Kidney (tissue), 13 donors: ENCODE measurements at regions not wholly inside any gene's neighbourhood (a gene's known extent, or its start where the extent isn't known, plus 50 kb on each side); places are given as distances from the start of the nearest gene placed in this dataset.

Experiments used
- DNase-seq, 5 donors: peaks; one replicate each; pipeline ENCODE4 v3.0.0-alpha.2; 2013 to 2020
- FAIRE-seq: peaks from 2 replicates; lab custom pipeline; 2012; peaks lifted over from hg19 to GRCh38; lab: Jason Lieb, UNC
- H3K27ac ChIP-seq, 2 donors: one replicate each; pipeline ENCODE4 v1.7.0; 2013; ENCODE audit warnings: low read depth in 2 of 2, low read length in 2 of 2, inconsistent platforms in 1 of 2
- H3K27me3 ChIP-seq: one replicate; pipeline ENCODE4 v1.7.1; 2013; ENCODE audit warnings: low read length, inconsistent platforms; ENCODE audit not compliant: control insufficient read depth, insufficient read depth
- H3K36me3 ChIP-seq, 3 donors: one replicate each; pipeline versions ENCODE4 v1.7.0 to v1.7.1; 2013; ENCODE audit warnings: low read length in 3 of 3, control low read depth in 1 of 3, inconsistent platforms in 1 of 3; ENCODE audit not compliant: insufficient read depth in 3 of 3, control insufficient read depth in 2 of 3
- H3K4me1 ChIP-seq, 3 donors: one replicate each; pipeline versions ENCODE4 v1.7.0 to v1.7.1; 2013; ENCODE audit warnings: low read length in 3 of 3, inconsistent platforms in 1 of 3, low read depth in 1 of 3; ENCODE audit not compliant: control insufficient read depth in 2 of 3, insufficient read depth in 2 of 3
- H3K4me3 ChIP-seq, 3 donors: one replicate each; pipeline versions ENCODE4 v1.7.0 to v1.8.1; 2013; ENCODE audit warnings: low read length in 3 of 3, control low read depth in 1 of 3, inconsistent platforms in 1 of 3
- H3K9ac ChIP-seq, 3 donors: one replicate each; pipeline versions ENCODE4 v1.7.0 to v1.7.1; 2013; ENCODE audit warnings: low read length in 3 of 3, control low read depth in 1 of 3, inconsistent platforms in 1 of 3
- H3K9me3 ChIP-seq, 3 donors: one replicate each; pipeline versions ENCODE4 v1.7.0 to v1.7.1; 2013; ENCODE audit warnings: low read length in 3 of 3, control low read depth in 1 of 3, inconsistent platforms in 1 of 3; ENCODE audit not compliant: control insufficient read depth in 2 of 3, insufficient read depth in 1 of 3
- CTCF ChIP-seq: IDR thresholded peaks from 3 replicates; pipeline ENCODE4 v1.5.1; 2012; ENCODE audit warnings: mild to moderate bottlenecking, moderate library complexity, borderline replicate concordance; ENCODE audit not compliant: insufficient read depth; ENCODE audit errors: extremely low read depth
- intact Hi-C: fragments of 100-400 bp; cut with DNase I; formaldehyde crosslinking; loops from one replicate; pipeline ENCODE4 v1.11.1; 2022
- donor health status: control.
- donor health status: control.
- donor health status: control.
- donor health status: control.
- donor health status: control.
- donor health status: DM: yes; HTN: yes; CAD: no.
- donor health status: Normal renal cell carcinoma (clear cell type).

DNA sequence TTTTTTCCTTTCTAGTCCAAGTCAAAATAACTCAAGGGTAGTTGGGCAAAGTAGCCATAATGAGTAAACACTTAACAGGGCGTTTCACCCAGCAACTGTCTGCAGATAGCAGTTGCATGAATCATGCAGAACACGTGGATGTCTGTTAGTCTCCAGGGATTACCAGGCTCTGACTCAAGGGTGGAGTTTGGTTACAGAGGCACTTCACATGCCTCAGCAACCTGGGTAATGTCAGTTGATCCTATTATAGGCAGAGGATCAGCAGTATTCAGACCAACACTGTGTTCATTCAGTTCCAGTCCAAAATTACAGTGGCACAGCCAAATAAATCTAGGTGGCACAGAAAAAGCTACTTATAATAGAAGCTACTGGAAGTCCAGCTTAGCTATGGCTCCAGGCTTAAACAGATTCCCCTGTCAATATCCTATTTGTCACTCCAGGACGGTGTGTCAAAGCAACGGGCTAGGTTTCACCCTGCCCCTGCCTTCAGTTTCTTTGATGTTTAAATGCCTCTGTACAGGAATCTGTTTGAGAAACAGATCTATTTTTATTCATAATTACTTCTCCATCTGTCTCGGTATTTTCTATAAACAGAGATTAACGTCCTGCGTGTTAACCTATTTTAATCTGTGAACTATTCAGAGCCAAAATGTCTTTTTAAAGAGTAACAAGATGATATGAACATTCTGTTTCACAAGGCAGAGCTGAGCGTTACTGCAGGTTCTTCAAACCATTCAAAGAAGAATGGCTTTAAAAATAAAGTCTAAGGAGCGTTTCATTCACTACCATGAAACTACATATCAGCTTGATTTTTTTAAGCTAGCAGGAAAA lies 162.6 kb upstream of the AKR1E2 start:
- Histone ChIP-seq H3K4me3 (peak overlapping the region in 2 of 3 donors; percentile 27 to 44), H3K36me3 (no peaks in the 10 kb centered on the region), H3K9ac (peak overlapping the region in 1 of 3 donors; percentile 22), H3K27ac (peak overlapping the region; percentile 61 to 91), H3K4me1 (peaks cover 0 to 18% (median 15%) of the 10 kb centered on the region in 3 donors), H3K27me3 (no peaks in the 10 kb centered on the region), H3K9me3 (no peaks in the 10 kb centered on the region)
- peak in 3 of 5 donors; percentile 44 to 81 (median 74) for DNase-seq
- intact Hi-C loops, result no loop called here
- TF ChIP-seq CTCF, result no peak
- peak; percentile 97 for FAIRE-seq

- DNase-seq, result no peak
- TF ChIP-seq CTCF, result no peak
- Histone ChIP-seq H3K36me3 (no peaks in the 10 kb centered on the region), H3K4me3 (peak overlapping the region in 1 of 3 donors; percentile 2), H3K9me3 (no peaks in the 10 kb centered on the region), H3K27me3 (no peaks in the 10 kb centered on the region), H3K27ac (peak overlapping the region; percentile 61 to 86), H3K9ac (peak overlapping the region in 1 of 3 donors; percentile 13), H3K4me1 (peaks cover 0 to 18% (median 15%) of the 10 kb centered on the region in 3 donors)
- no peak for FAIRE-seq
- intact Hi-C loops, result no loop called here
These were observed 163.3 kb upstream of the AKR1E2 start for GRCh38 chr10:4662576-4663161.

DNA sequence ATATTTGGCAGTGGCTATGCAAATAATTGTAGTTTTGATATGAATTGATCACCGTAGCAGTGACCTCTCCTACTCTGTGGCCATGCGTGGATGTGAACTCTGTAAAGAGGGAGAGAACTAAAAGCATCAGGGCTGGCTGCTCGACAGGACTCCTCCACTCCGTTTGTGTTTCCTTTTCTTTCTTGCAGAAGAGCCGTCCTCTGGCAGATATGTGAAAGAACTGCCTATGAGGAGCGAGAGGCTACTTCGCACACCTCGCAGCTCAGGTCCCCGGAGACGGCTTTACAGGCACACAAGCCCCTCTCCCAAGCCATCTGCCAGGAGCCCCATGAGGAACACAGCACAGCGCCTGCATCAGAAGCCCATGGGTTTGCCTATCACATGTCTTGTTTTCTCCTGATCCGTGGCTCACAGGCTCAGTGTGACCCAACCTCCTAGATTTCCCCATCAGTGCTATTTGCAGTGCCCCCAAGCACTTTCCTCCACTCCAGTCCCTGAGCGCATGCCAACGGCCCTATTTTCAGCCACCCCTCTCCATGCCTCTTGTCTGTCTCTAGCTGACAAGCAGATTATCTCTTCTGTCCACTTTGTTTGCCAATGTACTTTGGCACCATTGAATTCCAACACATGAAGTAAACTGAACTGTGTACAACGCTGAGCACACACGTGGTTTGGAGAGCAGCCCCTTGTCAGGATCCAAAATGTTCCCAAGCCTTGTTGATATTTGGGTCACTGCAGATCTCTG lies 164.3 kb upstream of the AKR1E2 start:
- no peak overlapping the region for H3K9ac ChIP-seq
- no peaks in the 10 kb centered on the region for H3K36me3 ChIP-seq
- TF ChIP-seq CTCF, result no peak
- peaks cover 0 to 18% (median 15%) of the 10 kb centered on the region in 3 donors for H3K4me1 ChIP-seq
- no peaks in the 10 kb centered on the region for H3K9me3 ChIP-seq
- no peaks in the 10 kb centered on the region for H3K27me3 ChIP-seq
- no peak overlapping the region for H3K4me3 ChIP-seq
- intact Hi-C loops, result no loop called here
- FAIRE-seq, result no peak
- DNase-seq, result no peak
- peak overlapping the region; percentile 61 to 86 for H3K27ac ChIP-seq
